Left colon (tissue), 2 donors: ENCODE measurements at regions not wholly inside any gene's neighbourhood (a gene's known extent, or its start where the extent isn't known, plus 50 kb on each side); places are given as distances from the start of the nearest gene placed in this dataset.
"Not testable (repeated sequence)": the region's sequence is repeated elsewhere in the genome, so short reads cannot be mapped to it uniquely, and the experiment has no call there.

Experiments
- ATAC-seq: fragments of 200-7000 bp; cut with Tn5 transposase; one replicate; pipeline ENCODE4 v1.9.1; 2020; ENCODE audit warnings: mild to moderate bottlenecking, moderate library complexity
- DNase-seq, 2 donors: peaks; one replicate each; pipeline ENCODE4 v3.0.0-alpha.2; 2020
- intact Hi-C, 2 donors: fragments of 100-400 bp; cut with DNase I in 1 of 2; cut with micrococcal nuclease in 1 of 2; formaldehyde crosslinking; loops; one replicate each; pipeline versions ENCODE4 v1.11.2 to v1.14.0; 2022; cut with DNase I, micrococcal nuclease
- donor health status: DM: no; HTN: no; CAD: no.
- donor health status: DM: yes; HTN: yes; CAD: no.

- DNase-seq, intact Hi-C loops, ATAC-seq: not testable (repeated sequence)
Observed at GRCh38 chr6:141916682-141917505, 215.8 kb upstream of the GJE1 start.

GRCh38 chr6:141914646-141915045, 218.1 kb upstream of the GJE1 start:
- no peak for ATAC-seq
- intact Hi-C loops, result no loop called here
- no peak for DNase-seq

- ATAC-seq (no peak), DNase-seq (no peak)
- intact Hi-C loops, result no loop called here
Observed at GRCh38 chr6:141906569-141907080, 226.1 kb upstream of the GJE1 start.

GRCh38 chr6:141890661-141891060, 242.1 kb upstream of the GJE1 start:
- no peak for DNase-seq
- intact Hi-C loops, result no loop called here
- ATAC-seq, result no peak

GRCh38 chr6:141884850-141885249, 247.9 kb upstream of the GJE1 start:
- DNase-seq (no peak), ATAC-seq (no peak)
- intact Hi-C loops, result no loop called here

GRCh38 chr6:141878686-141879085, 254.0 kb upstream of the GJE1 start:
- ATAC-seq, result no peak
- intact Hi-C loops, result no loop called here
- no peak for DNase-seq

GRCh38 chr6:141877275-141877983, 255.3 kb upstream of the GJE1 start:
- ATAC-seq (no peak), DNase-seq (no peak)
- intact Hi-C loops, result no loop called here

GRCh38 chr6:141874930-141875602, 257.7 kb upstream of the GJE1 start:
- no peak for DNase-seq
- no peak for ATAC-seq
- intact Hi-C loops, result no loop called here

- intact Hi-C loops, DNase-seq, ATAC-seq: not testable (repeated sequence)
Observed at GRCh38 chr6:141869509-141869908, 263.2 kb upstream of the GJE1 start.

GRCh38 chr6:141867767-141868166, 265.0 kb upstream of the GJE1 start:
- DNase-seq, result no peak
- intact Hi-C loops, result no loop called here
- no peak for ATAC-seq

GRCh38 chr6:141866731-141867497, 265.8 kb upstream of the GJE1 start:
- intact Hi-C loops, result no loop called here
- ATAC-seq (no peak), DNase-seq (no peak)

GRCh38 chr6:141851063-141851462, 281.7 kb upstream of the GJE1 start:
- ATAC-seq (no peak), DNase-seq (no peak)
- intact Hi-C loops, result no loop called here

GRCh38 chr6:141848029-141848890, 284.5 kb upstream of the GJE1 start:
- intact Hi-C loops, result no loop called here
- ATAC-seq, result no peak

GRCh38 chr6:141846639-141847038, 286.1 kb upstream of the GJE1 start:
- intact Hi-C loops, result no loop called here
- ATAC-seq (no peak), DNase-seq (no peak)

More at GRCh38 chr6:141848029-141848890, 284.5 kb upstream of the GJE1 start:
- DNase-seq, result no peak

GRCh38 chr6:141843178-141843834, 289.4 kb upstream of the GJE1 start:
- DNase-seq (no peak), ATAC-seq (no peak)
- intact Hi-C loops, result no loop called here

GRCh38 chr6:141833001-141833655, 299.6 kb upstream of the GJE1 start:
- DNase-seq (no peak), ATAC-seq (no peak)
- intact Hi-C loops, result no loop called here

GRCh38 chr6:141830530-141830929, 302.2 kb upstream of the GJE1 start:
- ATAC-seq (no peak), DNase-seq (no peak)
- intact Hi-C loops, result no loop called here
